SK-N-MC (cell line): ENCODE measurements at regions not wholly inside any gene's neighbourhood (a gene's known extent, or its start where the extent isn't known, plus 50 kb on each side); places are given as distances from the start of the nearest gene placed in this dataset.

Source experiments
- DNase-seq: peaks from one replicate; pipeline ENCODE4 v3.0.0-alpha.2; 2011; ENCODE audit warnings: low read depth, low spot score
- H3K27ac ChIP-seq: fragments of 200-600 bp; sonication (generic); 2 replicates; pipeline ENCODE4 v1.5.1; 2016; ENCODE audit warnings: mixed run types
- H3K36me3 ChIP-seq: fragments of 200-600 bp; sonication (generic); 2 replicates; pipeline ENCODE4 v1.6.1; 2017; ENCODE audit warnings: antibody characterized with exemption, low read length, mixed read lengths; ENCODE audit not compliant: insufficient read depth
- H3K4me3 ChIP-seq: fragments of 200-600 bp; sonication (generic); 2 replicates; pipeline ENCODE4 v1.5.1; 2016
- H3K9ac ChIP-seq: fragments of 200-600 bp; sonication (generic); 2 replicates; pipeline ENCODE4 v1.8.0; 2017; ENCODE audit warnings: mixed run types, mixed read lengths; ENCODE audit not compliant: insufficient read length
- H3K9me3 ChIP-seq: fragments of 200-600 bp; sonication (generic); 2 replicates; pipeline ENCODE4 v1.6.1; 2017; ENCODE audit warnings: low read depth, mild to moderate bottlenecking, antibody characterized with exemption, low read length, moderate library complexity, mixed read lengths
- EZH2 ChIP-seq: fragments of 200-600 bp; sonication (generic); IDR thresholded peaks from one replicate; pipeline ENCODE4 v1.6.1; 2017; ENCODE audit warnings: antibody characterized with exemption
- FOXP2 ChIP-seq: optimal IDR thresholded peaks from 2 replicates; pipeline ENCODE3; 2011; ENCODE audit warnings: mild to moderate bottlenecking, moderate library complexity; ENCODE audit not compliant: insufficient read depth; ENCODE audit errors: extremely low read length, control extremely low read depth
- POLR2AphosphoS5 ChIP-seq: IDR thresholded peaks from 2 replicates; pipeline ENCODE4 v1.6.1; 2012; ENCODE audit warnings: mild to moderate bottlenecking, low read depth, low read length, borderline replicate concordance

DNA sequence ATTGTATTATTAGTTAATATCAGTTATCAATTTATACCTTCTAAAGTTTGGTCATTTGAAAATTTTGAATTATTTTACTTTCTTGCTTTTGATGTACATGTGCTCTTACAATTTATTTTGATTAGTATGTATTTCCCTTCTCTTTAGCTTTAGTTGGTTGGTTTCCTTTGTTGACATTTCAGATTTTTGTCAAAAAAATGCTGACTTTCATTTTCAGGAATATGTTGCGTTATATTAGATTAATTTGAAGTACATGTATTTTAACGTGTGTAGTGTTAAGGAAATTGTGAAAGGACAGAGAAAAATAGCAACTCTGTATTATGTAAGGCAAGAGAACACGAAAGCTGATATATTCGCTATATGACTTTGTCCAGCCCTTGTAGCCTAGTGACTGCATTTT is 342.9 kb upstream of the SLITRK6 start:
- Histone ChIP-seq H3K9me3 (no peaks in the 10 kb centered on the region), H3K4me3 (no peak overlapping the region), H3K9ac (no peak overlapping the region), H3K27ac (no peak overlapping the region), H3K36me3 (no peaks in the 10 kb centered on the region)
- TF ChIP-seq POLR2AphosphoS5 = no peak
- no peak for TF ChIP-seq EZH2
- TF ChIP-seq FOXP2 = no peak
- no peak for DNase-seq

DNA sequence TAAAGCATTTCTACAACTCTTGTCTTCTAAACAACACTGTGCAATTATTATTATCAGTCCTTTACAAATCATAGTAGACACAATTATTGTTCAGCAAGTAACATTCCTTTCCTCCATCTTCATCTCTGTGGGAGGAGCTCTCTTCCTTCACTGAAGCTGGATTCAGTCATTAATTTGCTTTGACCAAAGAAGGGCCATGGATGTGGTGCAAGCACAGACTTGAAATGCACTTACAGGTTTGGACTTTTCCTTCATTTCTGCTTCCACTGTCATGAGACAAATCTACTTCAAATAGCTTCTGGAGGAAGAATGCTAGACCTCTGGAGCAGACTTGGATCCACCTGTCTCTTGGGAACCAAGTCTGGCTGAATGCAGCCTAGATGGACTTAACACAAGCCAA is 336.6 kb upstream of the SLITRK6 start:
- no peaks in the 10 kb centered on the region for H3K36me3 ChIP-seq
- no peak overlapping the region for H3K9ac ChIP-seq
- no peak overlapping the region for H3K27ac ChIP-seq
- TF ChIP-seq FOXP2 = no peak
- no peak for TF ChIP-seq POLR2AphosphoS5
- no peak for TF ChIP-seq EZH2
- no peak overlapping the region for H3K4me3 ChIP-seq
- H3K9me3 ChIP-seq = no peaks in the 10 kb centered on the region
- no peak for DNase-seq

DNA sequence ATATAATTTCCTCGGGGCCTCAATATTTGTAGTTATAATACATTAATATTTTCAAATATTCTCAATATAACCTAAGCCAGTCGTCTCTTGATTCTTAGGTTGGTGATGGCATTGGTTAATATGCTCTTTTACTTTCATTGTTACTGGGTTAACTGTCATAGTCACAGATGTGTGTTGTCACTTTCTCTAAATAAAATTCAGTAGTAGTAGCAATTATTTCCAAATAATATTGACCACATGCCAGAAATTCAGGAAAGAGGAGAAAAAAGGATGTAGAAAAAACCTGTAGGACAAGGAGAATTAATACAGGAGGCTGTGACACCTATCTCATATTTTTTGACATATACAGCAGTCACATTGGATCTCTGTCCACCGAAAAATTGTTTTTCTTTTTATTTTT is 322.7 kb upstream of the SLITRK6 start:
- Histone ChIP-seq H3K4me3 (no peak overlapping the region), H3K36me3 (no peaks in the 10 kb centered on the region), H3K27ac (no peak overlapping the region), H3K9ac (no peak overlapping the region), H3K9me3 (no peaks in the 10 kb centered on the region)
- DNase-seq = no peak
- TF ChIP-seq FOXP2 (no peak), POLR2AphosphoS5 (no peak), EZH2 (no peak)

DNA sequence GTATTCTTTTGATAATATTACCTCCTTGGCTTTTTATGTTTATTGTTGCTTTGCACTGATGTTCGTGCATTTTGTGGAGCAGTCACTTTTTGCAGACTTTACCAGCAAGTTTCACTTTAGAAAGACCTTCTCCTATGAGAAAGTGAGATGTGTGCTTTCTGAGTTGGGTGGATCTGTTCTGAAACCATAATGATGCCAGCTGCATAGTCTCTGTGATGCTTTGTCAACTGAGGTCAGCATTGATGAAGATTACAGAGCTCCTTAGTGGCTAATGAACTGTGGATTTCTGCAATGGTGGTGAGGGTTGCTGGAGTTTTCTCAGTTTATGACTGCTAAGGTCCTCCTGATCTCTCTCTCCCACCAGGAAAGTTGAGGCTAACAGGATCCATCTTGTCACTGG is 309.9 kb upstream of the SLITRK6 start:
- Histone ChIP-seq H3K36me3 (no peaks in the 10 kb centered on the region), H3K9me3 (no peaks in the 10 kb centered on the region), H3K9ac (no peak overlapping the region), H3K27ac (no peak overlapping the region), H3K4me3 (no peak overlapping the region)
- DNase-seq = no peak
- TF ChIP-seq POLR2AphosphoS5 = no peak
- TF ChIP-seq FOXP2 = no peak

DNA sequence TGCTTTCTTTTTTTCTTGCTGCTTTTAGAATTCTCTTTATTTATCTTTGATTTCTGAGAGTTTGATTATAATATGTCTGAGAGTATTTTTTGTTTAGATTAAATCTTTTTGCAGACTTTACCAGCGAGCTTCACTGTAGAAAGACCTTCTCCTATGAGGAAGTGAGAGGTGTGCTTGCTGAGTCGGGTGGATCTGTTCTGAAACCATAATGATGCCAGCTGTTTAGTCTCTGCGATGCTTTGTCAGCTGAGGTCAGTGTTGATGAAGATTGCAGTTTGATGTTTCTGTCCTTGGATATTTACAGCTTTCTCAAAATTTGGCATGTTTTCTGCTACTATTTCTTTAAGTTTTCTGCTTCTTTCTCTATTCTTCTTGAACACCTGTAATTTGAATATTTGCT is 309.1 kb upstream of the SLITRK6 start:
- H3K27ac ChIP-seq = no peak overlapping the region
- H3K9me3 ChIP-seq = no peaks in the 10 kb centered on the region
- H3K4me3 ChIP-seq = no peak overlapping the region
- H3K36me3 ChIP-seq = no peaks in the 10 kb centered on the region
- no peak overlapping the region for H3K9ac ChIP-seq
- no peak for DNase-seq
- TF ChIP-seq POLR2AphosphoS5 = no peak
- TF ChIP-seq FOXP2 = no peak
- TF ChIP-seq EZH2 = no peak

DNA sequence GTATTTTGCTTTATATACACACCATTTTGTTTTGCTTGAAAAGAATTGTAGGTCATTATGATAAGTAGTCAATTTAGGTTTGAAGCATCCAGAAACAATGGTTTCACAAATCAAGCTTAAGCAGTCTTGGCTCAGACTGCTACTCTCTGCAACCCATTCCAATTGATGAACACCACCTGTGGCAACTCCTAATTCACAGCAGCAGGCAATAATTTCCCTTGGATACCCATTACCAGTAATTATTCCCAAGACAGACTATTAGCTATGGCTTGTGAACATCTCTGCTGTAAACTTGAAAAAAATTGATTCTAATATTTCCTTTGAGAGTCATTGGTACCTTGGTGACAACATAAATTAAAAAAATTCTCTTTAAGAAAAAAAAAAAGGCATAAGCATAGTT is 299.3 kb upstream of the SLITRK6 start:
- H3K27ac ChIP-seq = no peak overlapping the region
- H3K9ac ChIP-seq = no peak overlapping the region
- no peak for DNase-seq
- no peak for TF ChIP-seq EZH2
- TF ChIP-seq FOXP2 = no peak
- TF ChIP-seq POLR2AphosphoS5 = no peak
- no peak overlapping the region for H3K4me3 ChIP-seq
- H3K9me3 ChIP-seq = no peaks in the 10 kb centered on the region
- H3K36me3 ChIP-seq = no peaks in the 10 kb centered on the region

DNA sequence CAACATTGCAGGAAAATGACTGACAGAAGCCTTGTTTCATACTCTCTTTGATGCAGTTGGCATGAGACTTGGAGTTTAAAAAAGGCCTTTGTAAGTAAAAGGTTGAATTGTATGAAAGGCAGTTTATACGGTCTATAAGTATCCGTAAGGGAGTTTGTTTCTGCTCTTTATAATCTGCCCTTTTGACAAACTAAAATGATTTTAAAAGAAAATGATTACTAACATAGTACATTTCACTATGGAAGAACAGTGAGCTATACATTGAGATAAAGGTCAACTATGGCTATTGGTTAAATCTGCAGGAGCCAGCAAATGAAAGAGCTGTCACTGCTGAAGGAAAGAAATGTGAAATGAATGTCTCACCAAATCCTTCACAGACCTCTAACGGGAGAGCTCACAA is 296.1 kb upstream of the SLITRK6 start:
- no peaks in the 10 kb centered on the region for H3K9me3 ChIP-seq
- no peak overlapping the region for H3K4me3 ChIP-seq
- no peaks in the 10 kb centered on the region for H3K36me3 ChIP-seq
- no peak for TF ChIP-seq EZH2
- no peak for TF ChIP-seq FOXP2
- no peak for TF ChIP-seq POLR2AphosphoS5
- DNase-seq = no peak
- H3K27ac ChIP-seq = no peak overlapping the region
- no peak overlapping the region for H3K9ac ChIP-seq

DNA sequence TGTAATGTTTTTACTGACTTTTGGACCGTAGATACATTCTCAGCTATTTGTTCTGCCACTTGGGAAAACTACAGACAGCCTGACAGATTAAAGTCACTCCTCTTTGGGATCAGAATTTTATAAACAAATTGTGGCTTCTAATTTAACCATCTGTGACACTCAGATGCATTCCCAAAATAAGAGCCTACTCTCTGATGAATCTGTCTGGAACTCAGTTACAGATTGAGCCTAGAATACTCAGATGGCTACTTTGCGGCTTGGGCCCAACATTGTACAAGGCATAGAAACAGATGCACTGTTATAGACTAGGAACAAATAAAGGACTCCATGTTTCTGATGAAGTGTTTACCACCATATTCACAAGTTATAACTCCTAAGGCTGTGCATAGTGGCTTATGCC is 291.0 kb upstream of the SLITRK6 start:
- DNase-seq = no peak
- TF ChIP-seq EZH2 = no peak
- no peak for TF ChIP-seq POLR2AphosphoS5
- no peak for TF ChIP-seq FOXP2
- no peaks in the 10 kb centered on the region for H3K36me3 ChIP-seq
- no peak overlapping the region for H3K4me3 ChIP-seq
- no peak overlapping the region for H3K9ac ChIP-seq
- H3K27ac ChIP-seq = no peak overlapping the region
- no peaks in the 10 kb centered on the region for H3K9me3 ChIP-seq

DNA sequence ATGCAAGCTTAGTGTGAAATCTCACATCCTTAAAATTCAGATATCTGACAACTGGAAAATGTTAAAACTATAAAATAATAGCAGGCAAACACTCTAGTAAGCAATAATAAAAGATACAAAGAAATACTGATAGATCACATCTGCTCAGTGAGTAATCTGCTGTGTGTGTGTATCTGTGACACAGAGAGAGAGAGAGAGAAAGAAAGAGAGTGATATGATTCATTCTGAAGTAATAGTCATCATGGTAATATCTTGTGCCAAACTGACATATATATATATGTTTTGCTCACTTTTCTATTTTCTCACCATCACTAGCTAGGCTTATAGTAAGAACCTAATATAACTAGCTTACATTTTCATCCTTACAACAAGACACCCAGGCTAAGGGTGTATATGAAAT is 288.0 kb upstream of the SLITRK6 start:
- Histone ChIP-seq H3K9me3 (no peaks in the 10 kb centered on the region), H3K4me3 (no peak overlapping the region)
- no peak for TF ChIP-seq FOXP2
- TF ChIP-seq POLR2AphosphoS5 = no peak
- no peak for TF ChIP-seq EZH2

DNA sequence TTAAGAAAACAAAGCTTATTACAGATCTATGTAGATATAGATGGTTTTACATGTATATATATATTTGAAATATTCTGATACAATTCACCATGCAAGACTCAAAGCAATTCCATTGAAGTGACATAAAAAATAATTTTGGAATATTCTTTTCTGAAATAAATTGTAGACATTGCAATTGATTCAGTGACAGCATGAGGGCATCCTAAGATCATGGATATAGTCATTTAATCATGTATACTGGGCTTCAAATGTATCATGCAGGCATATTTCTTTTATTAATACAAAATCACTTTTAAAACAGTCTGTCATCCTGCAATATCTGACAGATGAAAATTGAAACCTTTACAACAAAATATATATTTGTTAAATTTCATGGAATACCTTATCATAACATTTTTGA is 286.7 kb upstream of the SLITRK6 start:
- peak; percentile 2 for DNase-seq

More for the DNA sequence above, 288.0 kb upstream of the SLITRK6 start:
- Histone ChIP-seq H3K36me3 (no peaks in the 10 kb centered on the region), H3K27ac (no peak overlapping the region), H3K9ac (peak overlapping the region; percentile 12)
- DNase-seq = no peak

More for the DNA sequence above, 286.7 kb upstream of the SLITRK6 start:
- Histone ChIP-seq H3K4me3 (no peak overlapping the region), H3K9ac (no peak overlapping the region), H3K9me3 (no peaks in the 10 kb centered on the region), H3K27ac (no peak overlapping the region), H3K36me3 (no peaks in the 10 kb centered on the region)
- TF ChIP-seq FOXP2 (no peak), EZH2 (no peak), POLR2AphosphoS5 (no peak)
